Heart right ventricle (tissue), 16 donors: ENCODE measurements at regions not wholly inside any gene's neighbourhood (a gene's known extent, or its start where the extent isn't known, plus 50 kb on each side); places are given as distances from the start of the nearest gene placed in this dataset.

Source experiments
- ATAC-seq, 8 donors: fragments of 200-7000 bp; cut with Tn5 transposase; one replicate each; pipeline ENCODE4 v1.9.1; 2020; ENCODE audit warnings: mild to moderate bottlenecking in 8 of 8, moderate library complexity in 8 of 8, moderate number of reproducible peaks in 1 of 8
- DNase-seq, 2 donors: peaks; one replicate each; pipeline ENCODE4 v3.0.0-alpha.2; 2020
- H3K27ac ChIP-seq, 10 donors: fragments of 200-600 bp; sonication (generic) in 2 of 10; one replicate each; pipeline versions ENCODE4 v1.5.0 to v1.8.0; 2020 to 2022; ENCODE audit warnings: mild to moderate bottlenecking in 3 of 10
- H3K27me3 ChIP-seq, 7 donors: fragments of 200-600 bp; one replicate each; pipeline ENCODE4 v1.8.0; 2021 to 2022; ENCODE audit warnings: mild to moderate bottlenecking in 2 of 7
- H3K36me3 ChIP-seq, 9 donors: fragments of 200-600 bp; sonication (generic) in 1 of 9; one replicate each; pipeline versions ENCODE4 v1.5.0 to v1.8.0; 2020 to 2022; ENCODE audit warnings: mild to moderate bottlenecking in 2 of 9
- H3K4me1 ChIP-seq, 9 donors: fragments of 200-600 bp; sonication (generic) in 1 of 9; one replicate each; pipeline versions ENCODE4 v1.5.0 to v1.8.0; 2020 to 2022; ENCODE audit warnings: mild to moderate bottlenecking in 4 of 9
- H3K4me3 ChIP-seq, 10 donors: fragments of 200-600 bp; sonication (generic) in 2 of 10; one replicate each; pipeline versions ENCODE4 v1.5.0 to v1.8.0; 2020 to 2022; ENCODE audit warnings: mild to moderate bottlenecking in 7 of 10, moderate library complexity in 2 of 10
- H3K9me3 ChIP-seq, 11 donors: fragments of 200-600 bp in 10 of 11; sonication (generic) in 2 of 11; one replicate each; pipeline versions ENCODE4 v1.5.0 to v1.8.0; 2013 to 2022; ENCODE audit warnings: mild to moderate bottlenecking in 2 of 11, control low read depth in 1 of 11, moderate library complexity in 1 of 11
- WGBS, 2 donors: extraction: QIAGEN DNeasy Blood & Tissue Kit; methylation state at CpG; one replicate each; pipeline ENCODE4 v1.1.7; 2013; ENCODE audit warnings: inconsistent platforms in 1 of 2; 5-methylcytosine and 5-hydroxymethylcytosine counted together
- intact Hi-C, 10 donors: fragments of 100-400 bp; cut with DNase I; formaldehyde crosslinking; loops; one replicate each; pipeline versions ENCODE4 v1.11.1 to v1.14.2; 2022
- TF ChIP-seq, protein P1 (sequence below), 9 donors: fragments of 200-600 bp; sonication (generic) in 2 of 9; IDR thresholded peaks; one replicate each; pipeline versions ENCODE4 v1.5.0 to v1.8.0; 2021 to 2022; ENCODE audit warnings: antibody characterized with exemption in 9 of 9, mild to moderate bottlenecking in 5 of 9, moderate library complexity in 1 of 9
- donor health status: Arrhythmogenic right ventricular cardiomyopathy.
- donor health status: ischemic (EF 13 %, LVEDD 7.1; RV severe dilation, severe dysfunction).
- donor health status: healthy with polysubstance abuse.
- donor health status: DM: no; HTN: yes; CAD: no.
- donor health status: DM: no; HTN: no; CAD: no.
- donor health status: ischemic (EF 25% LVEDD 6.9; RV normal size, moderate dysfunction).
- donor health status: ischemic (EF 25% LVEDD 5.7; RV mildly dilated, moderate dysfunction).
- donor health status: healthy.
- donor health status: DM: yes; HTN: yes; CAD: no.
- donor health status: Ischemic cardiomyopathy.
- donor health status: ischemic (EF 35%, LVEDD 5.7; RV mildly dilated, moderate dysfunction).
- donor health status: nonischemic (EF 11% LVEDD 7.7; RV severe dilation, severe dysfunction).
- donor health status: DM: yes; HTN: yes; CAD: no.
- donor health status: PGD.
- donor health status: ischemic (EF 29% LVEDD 5.4; RV normal size, mild dysfunction).
- donor health status: nonischemic (EF 23%, LVEDD 6.1; RV moderate dilation, normal function).

DNA sequence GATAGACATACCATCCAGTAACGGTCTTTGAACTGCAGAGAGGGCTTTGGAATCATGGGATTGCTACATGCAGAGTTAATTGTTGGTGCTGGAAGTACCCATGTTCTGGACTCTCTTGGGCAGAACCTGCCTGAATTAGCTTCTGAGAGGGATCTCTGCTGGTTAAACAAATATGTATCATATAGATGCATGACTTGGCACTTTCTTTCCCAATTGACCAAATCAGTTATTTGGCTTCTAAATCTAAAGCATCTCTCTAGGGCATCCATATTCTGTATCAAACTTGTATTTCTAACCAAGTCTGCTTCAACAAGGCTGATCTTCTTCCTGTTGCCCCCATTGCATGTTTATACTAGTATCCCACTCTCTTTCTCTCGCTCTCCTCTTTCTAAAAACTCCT lies 336.7 kb upstream of the CELF4 start:
- Histone ChIP-seq H3K9me3 (no peaks in the 10 kb centered on the region), H3K4me3 (no peak overlapping the region), H3K27ac (no peak overlapping the region), H3K4me1 (no peaks in the 10 kb centered on the region), H3K27me3 (no peaks in the 10 kb centered on the region), H3K36me3 (no peaks in the 10 kb centered on the region)
- TF ChIP-seq, protein P1, sequence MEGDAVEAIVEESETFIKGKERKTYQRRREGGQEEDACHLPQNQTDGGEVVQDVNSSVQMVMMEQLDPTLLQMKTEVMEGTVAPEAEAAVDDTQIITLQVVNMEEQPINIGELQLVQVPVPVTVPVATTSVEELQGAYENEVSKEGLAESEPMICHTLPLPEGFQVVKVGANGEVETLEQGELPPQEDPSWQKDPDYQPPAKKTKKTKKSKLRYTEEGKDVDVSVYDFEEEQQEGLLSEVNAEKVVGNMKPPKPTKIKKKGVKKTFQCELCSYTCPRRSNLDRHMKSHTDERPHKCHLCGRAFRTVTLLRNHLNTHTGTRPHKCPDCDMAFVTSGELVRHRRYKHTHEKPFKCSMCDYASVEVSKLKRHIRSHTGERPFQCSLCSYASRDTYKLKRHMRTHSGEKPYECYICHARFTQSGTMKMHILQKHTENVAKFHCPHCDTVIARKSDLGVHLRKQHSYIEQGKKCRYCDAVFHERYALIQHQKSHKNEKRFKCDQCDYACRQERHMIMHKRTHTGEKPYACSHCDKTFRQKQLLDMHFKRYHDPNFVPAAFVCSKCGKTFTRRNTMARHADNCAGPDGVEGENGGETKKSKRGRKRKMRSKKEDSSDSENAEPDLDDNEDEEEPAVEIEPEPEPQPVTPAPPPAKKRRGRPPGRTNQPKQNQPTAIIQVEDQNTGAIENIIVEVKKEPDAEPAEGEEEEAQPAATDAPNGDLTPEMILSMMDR (IDR thresholded peaks at IDR 0.05), result no peak
- ATAC-seq, result no peak
- intact Hi-C loops, result no loop called here
- 82 to 86% methylated on average over 2 of the region's 2 CpGs for WGBS, 2 donors
- no peak for DNase-seq

DNA sequence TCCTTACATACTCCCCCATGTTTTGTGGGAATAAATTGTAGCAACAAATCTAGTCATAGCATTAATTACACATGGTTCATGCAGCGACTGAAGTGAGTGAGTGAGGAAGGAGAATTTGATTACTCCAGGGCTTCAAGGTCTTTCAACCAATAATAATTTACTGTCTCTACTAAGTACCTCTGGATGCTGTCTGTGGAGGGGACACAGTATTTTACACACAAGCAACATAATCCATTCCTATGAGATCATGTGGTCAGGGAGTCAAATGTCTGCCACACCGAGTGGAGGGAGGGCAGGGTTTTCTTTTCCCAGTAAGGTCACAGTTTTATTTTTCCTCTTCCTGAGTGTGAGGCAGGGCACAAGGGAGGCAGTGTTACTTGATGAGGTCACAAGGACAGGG lies 334.7 kb upstream of the CELF4 start:
- DNase-seq (no peak), ATAC-seq (no peak)
- Histone ChIP-seq H3K9me3 (no peaks in the 10 kb centered on the region), H3K4me1 (no peaks in the 10 kb centered on the region), H3K27ac (no peak overlapping the region), H3K4me3 (no peak overlapping the region), H3K27me3 (no peaks in the 10 kb centered on the region), H3K36me3 (no peaks in the 10 kb centered on the region)
- TF ChIP-seq, protein P1 (IDR thresholded peaks at IDR 0.05), result no peak
- intact Hi-C loops, result no loop called here
- WGBS, 2 donors, result 43 to 58% methylated on average over 2 of the region's 2 CpGs

- H3K4me1 ChIP-seq, result no peaks in the 10 kb centered on the region
- ATAC-seq (no peak), DNase-seq (no peak)
- WGBS, 2 donors, result 70 to 73% methylated on average over 5 of the region's 5 CpGs
- H3K36me3 ChIP-seq, result no peaks in the 10 kb centered on the region
- TF ChIP-seq, protein P1 (IDR thresholded peaks at IDR 0.05), result no peak
- peaks cover 0 to 6% (median 0%) of the 10 kb centered on the region in 11 donors for H3K9me3 ChIP-seq
- intact Hi-C loops, result no loop called here
- no peak overlapping the region for H3K4me3 ChIP-seq
- no peaks in the 10 kb centered on the region for H3K27me3 ChIP-seq
- H3K27ac ChIP-seq, result no peak overlapping the region
Observed at GRCh38 chr18:37889963-37890362, 324.4 kb upstream of the CELF4 start.

GRCh38 chr18:37874721-37875120 lies 309.1 kb upstream of the CELF4 start:
- DNase-seq (no peak), ATAC-seq (no peak)
- no peak overlapping the region for H3K27ac ChIP-seq
- no peaks in the 10 kb centered on the region for H3K27me3 ChIP-seq
- no peaks in the 10 kb centered on the region for H3K36me3 ChIP-seq
- H3K9me3 ChIP-seq, result peaks cover 0 to 21% (median 0%) of the 10 kb centered on the region in 11 donors
- intact Hi-C loops, result no loop called here
- H3K4me1 ChIP-seq, result no peaks in the 10 kb centered on the region
- WGBS, 2 donors, result 61 to 80% methylated on average over 1 of the region's 1 CpG
- H3K4me3 ChIP-seq, result no peak overlapping the region
- TF ChIP-seq, protein P1 (IDR thresholded peaks at IDR 0.05), result no peak

GRCh38 chr18:37873416-37873815 lies 307.8 kb upstream of the CELF4 start:
- no peak overlapping the region for H3K4me3 ChIP-seq
- peaks cover 0 to 8% (median 0%) of the 10 kb centered on the region in 11 donors for H3K9me3 ChIP-seq
- DNase-seq (no peak), ATAC-seq (no peak)
- WGBS, 2 donors, result 69 to 92% methylated on average over 1 of the region's 1 CpG
- H3K36me3 ChIP-seq, result no peaks in the 10 kb centered on the region
- intact Hi-C loops, result no loop called here
- no peak overlapping the region for H3K27ac ChIP-seq
- TF ChIP-seq, protein P1 (IDR thresholded peaks at IDR 0.05), result no peak
- H3K27me3 ChIP-seq, result no peaks in the 10 kb centered on the region
- no peaks in the 10 kb centered on the region for H3K4me1 ChIP-seq
